ENCODE measurements at regions not wholly inside any gene's neighbourhood (a gene's known extent, or its start where the extent isn't known, plus 50 kb on each side); places are given as distances from the start of the nearest gene placed in this dataset.

DNA sequence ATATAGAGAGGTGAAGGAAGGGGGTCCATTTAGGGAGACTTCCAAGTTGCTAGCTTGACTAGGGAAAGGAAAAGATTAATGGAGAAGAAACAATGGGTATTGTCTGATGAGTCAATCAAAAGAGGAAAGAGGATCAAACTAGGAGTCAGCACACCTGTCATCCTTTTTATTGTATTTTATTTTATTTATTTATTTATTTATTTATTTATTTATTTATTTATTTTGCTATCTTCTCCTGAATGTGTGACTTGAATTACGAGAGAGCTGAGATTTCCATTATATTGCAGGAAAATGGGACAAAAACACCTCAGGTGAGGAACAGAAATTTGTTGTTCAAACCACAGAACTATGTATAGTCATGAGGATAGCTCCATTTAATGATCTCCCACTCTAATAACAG lies 58.9 kb downstream of the NUDT11 start:
- no peak for FAIRE-seq
- DNase-seq (ENCODE audit: low spot score) = no peak

DNA sequence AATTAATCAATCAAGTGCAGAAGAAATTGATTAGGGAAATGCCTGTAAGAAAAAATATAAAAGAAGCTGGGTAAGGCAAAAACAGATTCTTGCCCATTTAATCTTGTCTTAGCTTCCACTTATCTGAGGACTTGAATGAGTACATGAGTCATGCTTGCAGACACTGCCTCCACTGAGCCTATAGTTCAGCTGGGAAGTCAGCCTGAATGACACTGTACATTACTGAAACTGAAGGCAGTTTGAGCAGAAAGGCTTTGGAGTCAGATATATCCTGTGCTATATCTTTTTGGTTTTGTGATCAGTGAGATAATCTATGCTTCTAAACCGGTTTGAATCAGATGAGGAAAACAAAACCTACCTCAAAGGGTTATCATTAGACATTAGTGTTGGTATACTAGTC lies 61.3 kb downstream of the NUDT11 start:
- no peak for FAIRE-seq
- no peak for DNase-seq (ENCODE audit: low spot score)

- DNase-seq (ENCODE audit: low spot score) (peak; percentile 20), FAIRE-seq (no peak)
Measured at GRCh38 chrX:51421972-51422597, 74.3 kb downstream of the NUDT11 start.

DNA sequence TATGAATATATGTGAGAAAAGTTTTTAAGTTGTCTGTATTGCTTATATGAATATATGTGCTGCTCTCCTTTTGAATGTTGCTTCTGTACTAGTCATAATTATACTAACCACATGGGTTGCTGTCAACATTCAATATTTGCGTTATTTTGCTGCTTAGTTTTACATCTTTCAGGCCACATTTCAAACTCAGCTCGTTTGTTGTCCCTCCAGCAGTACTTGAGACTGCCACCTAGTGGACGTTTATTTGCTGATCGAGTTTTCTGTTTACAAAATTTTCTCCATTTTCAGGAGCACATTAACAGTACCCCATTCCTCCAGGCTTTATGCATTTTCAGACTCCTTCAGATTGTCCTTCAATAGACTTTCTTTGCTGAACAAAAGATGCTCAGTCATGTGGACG lies 75.8 kb downstream of the NUDT11 start:
- DNase-seq (ENCODE audit: low spot score) = peak; percentile 5
- FAIRE-seq = no peak

GRCh38 chrX:51408462-51408861 lies 75.8 kb downstream of the NUDT10 start:
- DNase-seq (ENCODE audit: low spot score) (no peak), FAIRE-seq (no peak)

DNA sequence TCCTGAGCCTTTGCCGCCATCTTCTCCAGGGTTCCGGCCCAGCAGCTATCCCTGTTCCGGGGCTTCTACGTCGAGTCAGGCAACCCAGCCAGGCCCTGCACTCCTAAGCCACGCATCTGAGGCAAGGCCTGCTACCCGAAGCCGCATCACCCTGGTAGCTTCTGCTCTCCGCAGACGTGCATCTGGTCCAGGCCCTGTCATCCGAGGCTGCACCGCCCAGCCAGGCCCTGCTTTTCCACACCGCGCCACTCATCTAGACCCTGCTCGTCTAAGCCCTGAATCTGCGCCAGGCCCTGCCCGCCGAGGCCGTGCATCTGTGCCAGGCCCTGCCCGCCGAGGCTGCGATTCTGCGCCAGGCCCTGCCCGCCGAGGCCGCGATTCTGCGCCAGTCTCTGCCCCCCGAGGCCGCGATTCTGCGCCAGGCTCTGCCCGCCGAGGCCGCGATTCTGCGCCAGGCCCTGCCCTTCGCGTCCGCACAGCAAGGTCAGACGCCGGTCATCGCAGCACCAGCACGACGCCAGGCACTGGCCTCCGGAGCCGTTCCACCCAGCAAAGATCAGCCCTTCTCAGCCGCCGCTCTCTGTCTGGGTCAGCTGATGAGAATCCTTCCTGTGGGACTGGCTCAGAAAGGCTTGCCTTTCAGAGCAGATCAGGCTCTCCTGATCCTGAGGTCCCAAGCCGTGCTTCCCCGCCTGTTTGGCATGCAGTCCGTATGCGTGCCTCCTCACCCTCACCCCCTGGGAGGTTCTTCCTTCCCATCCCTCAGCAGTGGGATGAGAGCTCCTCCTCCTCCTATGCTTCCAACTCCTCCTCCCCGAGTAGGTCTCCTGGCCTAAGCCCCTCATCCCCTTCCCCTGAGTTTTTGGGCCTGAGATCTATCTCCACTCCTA lies 75.1 kb downstream of the NUDT10 start:
- DNase-seq (ENCODE audit: low spot score) (no peak), FAIRE-seq (no peak)

- DNase-seq (ENCODE audit: low spot score) = no peak
- no peak for FAIRE-seq
Measured at GRCh38 chrX:51406688-51407519, 74.3 kb downstream of the NUDT10 start.

DNA sequence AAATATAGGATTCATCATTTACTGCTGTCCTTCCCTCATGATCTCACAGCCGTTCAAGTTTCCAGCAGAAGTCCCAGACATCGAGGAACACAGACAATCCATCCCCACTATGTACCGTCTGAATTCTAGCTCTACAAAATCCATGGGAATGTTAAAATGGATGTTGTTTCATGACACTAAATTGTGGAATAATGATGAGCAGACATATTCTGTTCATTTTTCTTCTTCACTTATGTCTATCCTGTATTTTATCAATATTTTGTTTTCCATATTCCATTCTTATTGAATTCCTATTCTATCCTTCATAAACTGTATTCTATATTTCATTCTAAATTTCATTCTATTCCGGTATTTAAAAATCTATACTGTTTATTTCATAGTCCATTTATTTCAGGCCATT lies 71.8 kb downstream of the NUDT10 start:
- DNase-seq (ENCODE audit: low spot score) = no peak
- no peak for FAIRE-seq

GRCh38 chrX:51395810-51396728 lies 63.4 kb downstream of the NUDT10 start:
- no peak for FAIRE-seq
- DNase-seq (ENCODE audit: low spot score) = no peak

- FAIRE-seq = no peak
- DNase-seq (ENCODE audit: low spot score) = no peak
Measured at GRCh38 chrX:51395480-51395809, 62.8 kb downstream of the NUDT10 start.
